Activated T-helper 1 cell treated with anti-CD3 and anti-CD28 coated beads, Interleukin-2, amount 50 U/mL, for 16 hours (primary cell): ENCODE measurements at regions not wholly inside any gene's neighbourhood (a gene's known extent, or its start where the extent isn't known, plus 50 kb on each side); places are given as distances from the start of the nearest gene placed in this dataset.

Source experiments
- DNase-seq, 2 donors: peaks; one replicate each; pipeline ENCODE4 v3.0.0-alpha.2; 2020; ENCODE audit warnings: low read depth in 1 of 2, low spot score in 1 of 2

GRCh38 chr16:86184185-86184584, 285.2 kb downstream of the IRF8 start:
- DNase-seq = no peak

GRCh38 chr16:86185089-86185488, 286.1 kb downstream of the IRF8 start:
- no peak for DNase-seq

GRCh38 chr16:86186313-86186712, 287.4 kb downstream of the IRF8 start:
- DNase-seq = no peak

GRCh38 chr16:86189934-86190333, 291.0 kb downstream of the IRF8 start:
- no peak for DNase-seq

- no peak for DNase-seq
Measured at GRCh38 chr16:86191663-86192062, 292.7 kb downstream of the IRF8 start.

- DNase-seq = no peak
Measured at GRCh38 chr16:86193528-86194193, 294.7 kb downstream of the IRF8 start.

GRCh38 chr16:86195863-86196630, 297.1 kb downstream of the IRF8 start:
- DNase-seq = no peak

- no peak for DNase-seq
Measured at GRCh38 chr16:86196687-86197391, 297.9 kb downstream of the IRF8 start.

- DNase-seq = no peak
Measured at GRCh38 chr16:86198206-86199118, 299.5 kb downstream of the IRF8 start.

GRCh38 chr16:86199182-86199581, 300.2 kb downstream of the IRF8 start:
- no peak for DNase-seq

GRCh38 chr16:86199871-86200695, 301.1 kb downstream of the IRF8 start:
- DNase-seq = no peak

- no peak for DNase-seq
Measured at GRCh38 chr16:86200722-86201121, 301.8 kb downstream of the IRF8 start.

GRCh38 chr16:86201746-86202145, 302.8 kb downstream of the IRF8 start:
- no peak for DNase-seq

- no peak for DNase-seq
Measured at GRCh38 chr16:86202267-86202666, 303.3 kb downstream of the IRF8 start.

GRCh38 chr16:86202760-86203426, 303.9 kb downstream of the IRF8 start:
- no peak for DNase-seq

- no peak for DNase-seq
Measured at GRCh38 chr16:86203557-86204275, 304.8 kb downstream of the IRF8 start.

- DNase-seq = no peak
Measured at GRCh38 chr16:86205521-86206245, 304.6 kb upstream of the FOXF1 start.

GRCh38 chr16:86207350-86207749, 303.0 kb upstream of the FOXF1 start:
- DNase-seq = no peak
